ENCODE measurements at regions not wholly inside any gene's neighbourhood (a gene's known extent, or its start where the extent isn't known, plus 50 kb on each side); places are given as distances from the start of the nearest gene placed in this dataset.

DNA sequence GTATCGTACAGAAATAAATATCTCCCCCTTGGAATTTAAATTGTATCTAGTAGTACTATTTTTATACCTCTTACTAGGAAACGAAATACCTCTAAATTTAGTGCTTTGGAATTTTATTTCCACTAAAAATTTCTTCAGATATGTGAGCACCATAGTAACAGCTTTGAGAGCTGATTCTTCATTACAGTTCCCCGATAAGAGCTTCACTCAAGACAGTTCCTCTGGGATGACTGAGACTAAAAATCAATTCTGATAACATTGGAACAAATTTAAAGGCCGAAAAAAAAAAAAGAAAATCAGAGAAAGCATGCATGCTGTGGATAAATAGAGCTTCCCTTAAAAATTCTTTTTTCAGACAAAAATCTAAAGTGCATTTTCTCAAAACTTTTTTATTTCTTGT, 68.5 kb upstream of the MEF2C start:
- Histone ChIP-seq H3K4me3 (ENCODE audit: low read depth in 2 of 2, low read length in 2 of 2) (no peak overlapping the region), H3K9me3 (ENCODE audit: control insufficient read depth, insufficient read depth, low read depth, low read length) (no peaks in the 10 kb centered on the region), H3K36me3 (ENCODE audit: control insufficient read depth, insufficient read depth, low read length) (no peaks in the 10 kb centered on the region), H3K4me1 (ENCODE audit: control insufficient read depth, insufficient read depth, low read length) (no peaks in the 10 kb centered on the region), H3K27ac (ENCODE audit: low read length) (no peak overlapping the region), H3K27me3 (ENCODE audit: control insufficient read depth, insufficient read depth, low read length) (no peaks in the 10 kb centered on the region)
- BruUV-seq (replicated peaks), result no TSS peak
- DNase-seq (ENCODE audit: low read depth, low spot score), result no peak
- intact Hi-C loops (cut with micrococcal nuclease; ENCODE audit: unreplicated experiment), result no loop called here
- TF ChIP-seq TCF7L2 (IDR thresholded peaks at IDR 0.05; ENCODE audit: low read depth, low read length), result no peak
- TF ChIP-seq POLR2AphosphoS5 (IDR thresholded peaks at IDR 0.05; ENCODE audit: low read depth, low read length), result no peak
- TF ChIP-seq, protein P1, sequence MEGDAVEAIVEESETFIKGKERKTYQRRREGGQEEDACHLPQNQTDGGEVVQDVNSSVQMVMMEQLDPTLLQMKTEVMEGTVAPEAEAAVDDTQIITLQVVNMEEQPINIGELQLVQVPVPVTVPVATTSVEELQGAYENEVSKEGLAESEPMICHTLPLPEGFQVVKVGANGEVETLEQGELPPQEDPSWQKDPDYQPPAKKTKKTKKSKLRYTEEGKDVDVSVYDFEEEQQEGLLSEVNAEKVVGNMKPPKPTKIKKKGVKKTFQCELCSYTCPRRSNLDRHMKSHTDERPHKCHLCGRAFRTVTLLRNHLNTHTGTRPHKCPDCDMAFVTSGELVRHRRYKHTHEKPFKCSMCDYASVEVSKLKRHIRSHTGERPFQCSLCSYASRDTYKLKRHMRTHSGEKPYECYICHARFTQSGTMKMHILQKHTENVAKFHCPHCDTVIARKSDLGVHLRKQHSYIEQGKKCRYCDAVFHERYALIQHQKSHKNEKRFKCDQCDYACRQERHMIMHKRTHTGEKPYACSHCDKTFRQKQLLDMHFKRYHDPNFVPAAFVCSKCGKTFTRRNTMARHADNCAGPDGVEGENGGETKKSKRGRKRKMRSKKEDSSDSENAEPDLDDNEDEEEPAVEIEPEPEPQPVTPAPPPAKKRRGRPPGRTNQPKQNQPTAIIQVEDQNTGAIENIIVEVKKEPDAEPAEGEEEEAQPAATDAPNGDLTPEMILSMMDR (IDR thresholded peaks at IDR 0.05), result no peak
- TF ChIP-seq, protein P2, sequence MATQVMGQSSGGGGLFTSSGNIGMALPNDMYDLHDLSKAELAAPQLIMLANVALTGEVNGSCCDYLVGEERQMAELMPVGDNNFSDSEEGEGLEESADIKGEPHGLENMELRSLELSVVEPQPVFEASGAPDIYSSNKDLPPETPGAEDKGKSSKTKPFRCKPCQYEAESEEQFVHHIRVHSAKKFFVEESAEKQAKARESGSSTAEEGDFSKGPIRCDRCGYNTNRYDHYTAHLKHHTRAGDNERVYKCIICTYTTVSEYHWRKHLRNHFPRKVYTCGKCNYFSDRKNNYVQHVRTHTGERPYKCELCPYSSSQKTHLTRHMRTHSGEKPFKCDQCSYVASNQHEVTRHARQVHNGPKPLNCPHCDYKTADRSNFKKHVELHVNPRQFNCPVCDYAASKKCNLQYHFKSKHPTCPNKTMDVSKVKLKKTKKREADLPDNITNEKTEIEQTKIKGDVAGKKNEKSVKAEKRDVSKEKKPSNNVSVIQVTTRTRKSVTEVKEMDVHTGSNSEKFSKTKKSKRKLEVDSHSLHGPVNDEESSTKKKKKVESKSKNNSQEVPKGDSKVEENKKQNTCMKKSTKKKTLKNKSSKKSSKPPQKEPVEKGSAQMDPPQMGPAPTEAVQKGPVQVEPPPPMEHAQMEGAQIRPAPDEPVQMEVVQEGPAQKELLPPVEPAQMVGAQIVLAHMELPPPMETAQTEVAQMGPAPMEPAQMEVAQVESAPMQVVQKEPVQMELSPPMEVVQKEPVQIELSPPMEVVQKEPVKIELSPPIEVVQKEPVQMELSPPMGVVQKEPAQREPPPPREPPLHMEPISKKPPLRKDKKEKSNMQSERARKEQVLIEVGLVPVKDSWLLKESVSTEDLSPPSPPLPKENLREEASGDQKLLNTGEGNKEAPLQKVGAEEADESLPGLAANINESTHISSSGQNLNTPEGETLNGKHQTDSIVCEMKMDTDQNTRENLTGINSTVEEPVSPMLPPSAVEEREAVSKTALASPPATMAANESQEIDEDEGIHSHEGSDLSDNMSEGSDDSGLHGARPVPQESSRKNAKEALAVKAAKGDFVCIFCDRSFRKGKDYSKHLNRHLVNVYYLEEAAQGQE (IDR thresholded peaks at IDR 0.05; ENCODE audit: insufficient read depth in 1 of 2, low read depth in 2 of 2, low read length in 1 of 2), result no peak
- no peak for ATAC-seq
- ChIA-PET CTCF (interaction anchor here (0.6 kb wide), 1 partner anchor 18 kb away, joined by 4 read pairs; no protein-coding TSS in a partner anchor), POLR2A (no interaction called here)
- in situ Hi-C loops (cut with HindIII; ENCODE audit: low pct_unique_long_range_greater_than_20kb, low sequenced_read_pairs), result no loop called here

DNA sequence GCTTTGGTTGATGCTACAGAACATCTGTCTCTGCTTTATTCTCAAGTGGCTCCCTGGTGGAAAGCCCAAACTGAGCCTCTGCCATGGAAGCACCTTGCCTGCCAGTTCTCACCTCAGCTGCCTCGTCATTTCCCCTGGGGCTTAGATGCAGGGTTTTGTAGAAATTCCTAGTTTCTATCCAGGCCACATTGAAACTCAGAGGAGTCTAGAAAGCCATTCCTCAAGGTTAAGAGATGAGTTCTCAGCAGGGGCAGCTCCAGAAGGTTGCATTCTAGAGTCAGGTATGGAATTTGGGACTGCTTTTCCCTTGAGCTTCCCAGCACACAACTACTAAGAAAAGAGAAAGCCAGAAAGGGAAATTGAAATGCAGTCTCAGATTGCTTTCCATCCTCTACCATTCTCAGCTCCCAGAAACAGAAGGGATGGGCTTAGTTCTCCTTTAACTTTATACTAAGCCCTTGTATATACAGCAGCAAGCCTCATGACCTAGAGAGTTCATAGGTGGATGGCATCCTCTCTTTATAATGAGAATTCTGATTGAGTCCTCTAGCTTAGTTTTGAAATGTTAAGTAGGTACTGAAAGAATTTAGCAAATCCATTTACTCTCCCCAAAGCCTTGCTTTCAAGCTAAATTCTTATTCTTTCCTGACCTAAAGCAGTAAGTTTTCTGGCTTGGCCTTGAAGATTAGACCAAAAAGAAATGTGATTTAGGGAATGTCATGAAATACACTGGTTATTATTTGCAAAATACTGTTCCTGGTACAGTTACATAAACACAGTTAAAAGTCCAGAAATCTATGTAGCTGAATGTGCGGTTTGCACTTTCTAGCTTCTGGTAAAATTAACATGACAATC, 66.0 kb upstream of the MEF2C start:
- no TSS peak for BruUV-seq (replicated peaks)
- intact Hi-C loops (cut with micrococcal nuclease; ENCODE audit: unreplicated experiment), result no loop called here
- no peak overlapping the region for H3K4me3 ChIP-seq (ENCODE audit: low read depth in 2 of 2, low read length in 2 of 2)
- H3K4me1 ChIP-seq (ENCODE audit: control insufficient read depth, insufficient read depth, low read length), result no peaks in the 10 kb centered on the region
- no peaks in the 10 kb centered on the region for H3K27me3 ChIP-seq (ENCODE audit: control insufficient read depth, insufficient read depth, low read length)
- H3K36me3 ChIP-seq (ENCODE audit: control insufficient read depth, insufficient read depth, low read length), result no peaks in the 10 kb centered on the region
- H3K27ac ChIP-seq (ENCODE audit: low read length), result no peak overlapping the region
- H3K9me3 ChIP-seq (ENCODE audit: control insufficient read depth, insufficient read depth, low read depth, low read length), result no peaks in the 10 kb centered on the region
- ChIA-PET CTCF (no interaction called here), POLR2A (no interaction called here)
- in situ Hi-C loops (cut with HindIII; ENCODE audit: low pct_unique_long_range_greater_than_20kb, low sequenced_read_pairs), result no loop called here
- TF ChIP-seq TCF7L2 (IDR thresholded peaks at IDR 0.05; ENCODE audit: low read depth, low read length) (no peak), POLR2AphosphoS5 (IDR thresholded peaks at IDR 0.05; ENCODE audit: low read depth, low read length) (no peak), SIN3A (IDR thresholded peaks at IDR 0.05; ENCODE audit: borderline replicate concordance, insufficient read depth, low read depth, low read length) (no peak)
- TF ChIP-seq, protein P2 (IDR thresholded peaks at IDR 0.05; ENCODE audit: insufficient read depth in 1 of 2, low read depth in 2 of 2, low read length in 1 of 2), result no peak
- TF ChIP-seq, protein P1 (IDR thresholded peaks at IDR 0.05), result no peak
- DNase-seq (ENCODE audit: low read depth, low spot score) (no peak), ATAC-seq (no peak)
